HCT116 (cell line): ENCODE measurements at regions not wholly inside any gene's neighbourhood (a gene's known extent, or its start where the extent isn't known, plus 50 kb on each side); places are given as distances from the start of the nearest gene placed in this dataset.

ENCODE experiments used
- ATAC-seq: fragments of 200-7000 bp; cut with Tn5 transposase; 2 replicates; pipeline ENCODE4 v1.9.1; 2020; ENCODE audit warnings: mild to moderate bottlenecking, moderate library complexity
- BruUV-seq: library from RNA; stranded (reverse); fragments of 400-500 nt; replicated peaks from 2 replicates; lab custom pipeline; 2021; lab: Mats Ljungman, UMichigan
- CTCF ChIA-PET: fragments of 300-600 bp; sonication (Branson Sonifier 250); formaldehyde crosslinking; loops from one replicate; lab custom pipeline; 2021; ENCODE audit warnings: antibody characterized with exemption; lab: Charles Lee
- POLR2A ChIA-PET: fragments of 300-600, 350-600 bp; sonication (Branson Sonifier 250); formaldehyde crosslinking; loops from one replicate; lab custom pipeline; 2021; ENCODE audit warnings: antibody characterized with exemption; lab: Charles Lee
- RAD21 ChIA-PET, 2 experiments: fragments of 300-600 bp; sonication (Branson Sonifier 250); formaldehyde crosslinking; loops; one replicate each; lab custom pipeline; 2023; ENCODE audit warnings: low total read pairs in 2 of 2; ENCODE audit not compliant: uncharacterized antibody in 2 of 2, unreplicated experiment in 2 of 2, low non-redundant PET in 1 of 2; lab: Charles Lee
- DNase-seq: peaks from one replicate; pipeline ENCODE4 v3.0.0-alpha.2; 2010; ENCODE audit warnings: low read depth, low spot score
- H2AFZ ChIP-seq: fragments of 200-600 bp; shearing (Covaris generic), sonication (generic); 2 replicates; pipeline ENCODE4 v1.6.1; 2017; ENCODE audit warnings: low read depth, mixed run types, mixed read lengths, antibody characterized with exemption, low read length; ENCODE audit not compliant: poor library complexity, severe bottlenecking
- H3K27ac ChIP-seq: 2 replicates; pipeline ENCODE4 v1.5.1; 2012; ENCODE audit warnings: low read depth, low read length
- H3K27me3 ChIP-seq: fragments of 200-600 bp; sonication (generic); 2 replicates; pipeline ENCODE4 v1.6.1; 2016; ENCODE audit warnings: mixed run types, low read length, mixed read lengths; ENCODE audit not compliant: insufficient read depth
- H3K36me3 ChIP-seq, 2 experiments: fragments of 200-500 bp in 1 of 2; fragments of 200-600 bp in 1 of 2; sonication (Bioruptor generic) in 1 of 2; sonication (generic) in 1 of 2; 2 replicates each; pipeline versions ENCODE4 v1.5.1 to v1.6.1; 2014 to 2016; ENCODE audit warnings: low read length in 2 of 2, inconsistent platforms in 1 of 2, mixed read lengths in 1 of 2, mixed run types in 1 of 2; ENCODE audit not compliant: insufficient read depth in 2 of 2, control insufficient read depth in 1 of 2
- H3K4me1 ChIP-seq, 2 experiments: fragments of 200-600 bp in 1 of 2; sonication (generic) in 1 of 2; 2 replicates each; pipeline versions ENCODE4 v1.5.1 to v1.6.1; 2012 to 2017; ENCODE audit warnings: low read length in 2 of 2, inconsistent platforms in 1 of 2, mild to moderate bottlenecking in 1 of 2, mixed read lengths in 1 of 2, mixed run types in 1 of 2, moderate library complexity in 1 of 2; ENCODE audit not compliant: insufficient read depth in 2 of 2, control insufficient read depth in 1 of 2
- H3K4me2 ChIP-seq: fragments of 200-600 bp; sonication (generic); 2 replicates; pipeline ENCODE4 v1.6.1; 2017; ENCODE audit warnings: mixed run types, low read length, mixed read lengths
- H3K4me3 ChIP-seq, 2 experiments: fragments of 200-600 bp in 1 of 2; sonication (generic) in 1 of 2; replicated peaks in 1 of 2; 2 replicates each; pipeline ENCODE4 v1.5.1; 2011 to 2016; ENCODE audit warnings: low read length in 2 of 2, control low read depth in 1 of 2, low read depth in 1 of 2, mild to moderate bottlenecking in 1 of 2, mixed read lengths in 1 of 2, mixed run types in 1 of 2
- H3K79me2 ChIP-seq: fragments of 200-600 bp; sonication (generic); 2 replicates; pipeline ENCODE4 v1.6.1; 2017; ENCODE audit warnings: mild to moderate bottlenecking, mixed run types, low read length, moderate library complexity, mixed read lengths; ENCODE audit not compliant: insufficient read depth
- H3K9ac ChIP-seq: fragments of 200-600 bp; sonication (generic); 2 replicates; pipeline ENCODE4 v1.6.1; 2016; ENCODE audit warnings: low read length, mixed read lengths
- H3K9me2 ChIP-seq: fragments of 200-600 bp; sonication (generic), shearing (Covaris generic); 2 replicates; pipeline ENCODE4 v1.6.1; 2017; ENCODE audit warnings: mixed run types, mild to moderate bottlenecking, moderate library complexity; ENCODE audit not compliant: insufficient read depth
- H3K9me3 ChIP-seq, 2 experiments: fragments of 200-500 bp in 1 of 2; fragments of 200-600 bp in 1 of 2; sonication (Bioruptor generic) in 1 of 2; sonication (generic) in 1 of 2; 2 replicates each; pipeline ENCODE4 v1.6.1; 2014 to 2017; ENCODE audit warnings: low read length in 2 of 2, mixed read lengths in 2 of 2, inconsistent platforms in 1 of 2, low read depth in 1 of 2, mild to moderate bottlenecking in 1 of 2, mixed run types in 1 of 2, moderate library complexity in 1 of 2; ENCODE audit not compliant: control insufficient read depth in 1 of 2, insufficient read depth in 1 of 2
- H4K20me1 ChIP-seq: fragments of 200-600 bp; sonication (generic), shearing (Covaris generic); 2 replicates; pipeline ENCODE4 v1.6.1; 2017; ENCODE audit warnings: mixed run types, mild to moderate bottlenecking, moderate library complexity; ENCODE audit not compliant: insufficient read depth
- CBX3 ChIP-seq: IDR thresholded peaks from 2 replicates; pipeline ENCODE4 v1.6.1; 2012; ENCODE audit warnings: low read depth
- EGR1 ChIP-seq: IDR thresholded peaks from 2 replicates; pipeline ENCODE4 v1.6.1; 2012; ENCODE audit warnings: low read depth
- EZH2 ChIP-seq: fragments of 200-600 bp; sonication (generic); IDR thresholded peaks from 2 replicates; pipeline ENCODE4 v1.6.1; 2017; ENCODE audit warnings: antibody characterized with exemption, mixed run types
- EZH2phosphoT487 ChIP-seq: fragments of 200-600 bp; IDR thresholded peaks from 2 replicates; pipeline ENCODE4 v1.6.1; 2018; ENCODE audit warnings: antibody characterized with exemption, borderline replicate concordance
- FOSL1 ChIP-seq: IDR thresholded peaks from 2 replicates; pipeline ENCODE4 v1.6.1; 2012; ENCODE audit warnings: low read depth
- JUND ChIP-seq: IDR thresholded peaks from 2 replicates; pipeline ENCODE4 v1.6.1; 2012
- POLR2A ChIP-seq: IDR thresholded peaks from 2 replicates; pipeline ENCODE4 v1.7.0; 2011; ENCODE audit warnings: borderline replicate concordance; ENCODE audit not compliant: insufficient read depth, insufficient read length; ENCODE audit errors: extremely low read depth
- POLR2AphosphoS5 ChIP-seq: IDR thresholded peaks from 2 replicates; pipeline ENCODE4 v1.6.1; 2011; ENCODE audit warnings: mild to moderate bottlenecking, low read depth, low read length, moderate library complexity
- SIN3A ChIP-seq: IDR thresholded peaks from 2 replicates; pipeline ENCODE4 v1.6.1; 2012; ENCODE audit warnings: low read depth
- SP1 ChIP-seq: IDR thresholded peaks from 2 replicates; pipeline ENCODE4 v1.6.1; 2012; ENCODE audit warnings: low read depth
- TCF7L2 ChIP-seq: IDR thresholded peaks from 2 replicates; pipeline ENCODE4 v1.7.0; 2011; ENCODE audit warnings: borderline replicate concordance, inconsistent platforms; ENCODE audit not compliant: insufficient read depth, insufficient read length; ENCODE audit errors: extremely low read depth
- ZFX ChIP-seq: fragments of 450-650 bp; IDR thresholded peaks from 2 replicates; pipeline ENCODE4 v1.6.1; 2017
- intact Hi-C: fragments of 100-400 bp; cut with micrococcal nuclease; formaldehyde crosslinking; loops from 2 replicates; pipeline ENCODE4 v1.10.0; 2022
- TF ChIP-seq, protein P1 (sequence below): IDR thresholded peaks from 2 replicates; pipeline ENCODE4 v1.6.1; 2012
- TF ChIP-seq, protein P2 (sequence below): IDR thresholded peaks from 2 replicates; pipeline ENCODE4 v1.6.1; 2012

DNA sequence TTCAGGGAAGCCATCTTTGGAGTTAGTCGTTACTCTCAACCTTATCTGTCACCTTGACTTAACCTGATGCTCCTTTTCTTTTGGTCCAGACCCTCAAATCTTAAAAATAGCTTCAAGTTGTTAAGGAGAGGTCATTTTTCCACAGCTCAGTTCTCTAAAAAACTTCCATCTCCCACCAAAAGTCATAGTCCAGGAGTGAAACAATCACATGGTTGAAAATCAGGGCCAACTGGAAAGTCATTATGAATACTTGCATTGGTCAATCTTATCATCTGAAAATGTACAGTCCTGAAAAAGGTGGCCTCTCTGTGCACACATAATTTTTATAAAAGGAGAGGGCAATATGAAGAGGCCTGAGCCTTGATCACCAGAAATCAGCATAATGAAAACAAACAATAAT is 195.7 kb downstream of the BCAS1 start:
- no peak for ATAC-seq
- Histone ChIP-seq H3K27ac (no peak overlapping the region), H2AFZ (no peak overlapping the region), H3K9me2 (no peaks in the 10 kb centered on the region), H3K36me3 (no peaks in the 10 kb centered on the region), H3K4me1 (peaks cover 0 to 6% of the 10 kb centered on the region in 2 experiments; a peak in 2 of 4 replicates), H3K4me2 (no peak overlapping the region), H3K4me3 (no peak overlapping the region), H3K9me3 (no peaks in the 10 kb centered on the region)
- intact Hi-C loops: no loop called here
- POLR2A ChIA-PET: no interaction called here
- RAD21 ChIA-PET: no interaction called here
- TF ChIP-seq SP1 (no peak), SIN3A (no peak), FOSL1 (no peak), POLR2AphosphoS5 (no peak), EGR1 (no peak), ZFX (no peak), POLR2A (no peak), EZH2phosphoT487 (no peak), EZH2 (no peak), TCF7L2 (no peak), JUND (no peak), CBX3 (no peak)
- TF ChIP-seq, protein P1, sequence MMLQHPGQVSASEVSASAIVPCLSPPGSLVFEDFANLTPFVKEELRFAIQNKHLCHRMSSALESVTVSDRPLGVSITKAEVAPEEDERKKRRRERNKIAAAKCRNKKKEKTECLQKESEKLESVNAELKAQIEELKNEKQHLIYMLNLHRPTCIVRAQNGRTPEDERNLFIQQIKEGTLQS: no peak
- TF ChIP-seq, protein P2, sequence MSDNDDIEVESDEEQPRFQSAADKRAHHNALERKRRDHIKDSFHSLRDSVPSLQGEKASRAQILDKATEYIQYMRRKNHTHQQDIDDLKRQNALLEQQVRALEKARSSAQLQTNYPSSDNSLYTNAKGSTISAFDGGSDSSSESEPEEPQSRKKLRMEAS: no peak
- TF ChIP-seq, all 23 proteins: peak for 0
- DNase-seq: no peak
- Histone ChIP-seq H4K20me1 (no peaks in the 10 kb centered on the region), H3K79me2 (no peaks in the 10 kb centered on the region), H3K9ac (no peak overlapping the region), H3K27me3 (no peaks in the 10 kb centered on the region)
- CTCF ChIA-PET: no interaction called here
- no TSS peak for BruUV-seq

- POLR2A ChIA-PET: no interaction called here
- DNase-seq (no peak), ATAC-seq (no peak)
- RAD21 ChIA-PET: no interaction called here
- no peaks in the 10 kb centered on the region for H3K79me2 ChIP-seq
- no peaks in the 10 kb centered on the region for H4K20me1 ChIP-seq
- TF ChIP-seq JUND (no peak), EZH2phosphoT487 (no peak)
- no peak overlapping the region for H3K4me3 ChIP-seq
- no peak overlapping the region for H3K9ac ChIP-seq
- no peak overlapping the region for H3K27ac ChIP-seq
- H3K4me2 ChIP-seq: no peak overlapping the region
- no peaks in the 10 kb centered on the region for H3K9me2 ChIP-seq
- BruUV-seq: no TSS peak
- peaks cover 5 to 11% of the 10 kb centered on the region in 2 experiments for H3K4me1 ChIP-seq
- no peak overlapping the region for H2AFZ ChIP-seq
- H3K9me3 ChIP-seq: no peaks in the 10 kb centered on the region
- H3K36me3 ChIP-seq: no peaks in the 10 kb centered on the region
- H3K27me3 ChIP-seq: no peaks in the 10 kb centered on the region
- intact Hi-C loops: no loop called here
- CTCF ChIA-PET: no interaction called here
These were observed 196.3 kb downstream of the BCAS1 start for GRCh38 chr20:53874104-53874503.
